RWPE1 (cell line): ENCODE measurements at regions not wholly inside any gene's neighbourhood (a gene's known extent, or its start where the extent isn't known, plus 50 kb on each side); places are given as distances from the start of the nearest gene placed in this dataset.
"Not testable (repeated sequence)": the region's sequence is repeated elsewhere in the genome, so short reads cannot be mapped to it uniquely, and the experiment has no call there.

Source experiments
- CTCF ChIA-PET: fragments of 350-600 bp; sonication (Branson Sonifier 250); formaldehyde crosslinking; extraction: SDS; loops from one replicate; lab custom pipeline; 2021; lab: Yijun Ruan, JAX
- POLR2A ChIA-PET: fragments of 400-600 bp; formaldehyde crosslinking; extraction: SDS; loops from one replicate; lab custom pipeline; 2020; ENCODE audit warnings: antibody characterized with exemption; ENCODE audit not compliant: low non-redundant PET; lab: Yijun Ruan, JAX
- DNase-seq: peaks from one replicate; pipeline ENCODE4 v3.0.0; 2012; ENCODE audit warnings: low spot score
- H3K27ac ChIP-seq: fragments of 450-650 bp; 2 replicates; pipeline ENCODE4 v1.5.1; 2017
- CTCF ChIP-seq: fragments of 450-650 bp; conservative IDR thresholded peaks from 2 replicates; pipeline ENCODE4 v1.5.1; 2017; ENCODE audit warnings: low read depth, mild to moderate bottlenecking

GRCh38 chr20:30281584-30282197 lies 975.8 kb upstream of the DEFB115 start:
- H3K27ac ChIP-seq = no peak overlapping the region
- CTCF ChIA-PET = no interaction called here
- no peak for DNase-seq
- TF ChIP-seq CTCF = no peak
- POLR2A ChIA-PET = no interaction called here

GRCh38 chr20:30283476-30284280 lies 973.8 kb upstream of the DEFB115 start:
- CTCF ChIA-PET, DNase-seq, H3K27ac ChIP-seq, POLR2A ChIA-PET: not testable (repeated sequence)

GRCh38 chr20:30284281-30284905 lies 973.1 kb upstream of the DEFB115 start:
- POLR2A ChIA-PET = no interaction called here
- no peak for DNase-seq
- no peak for TF ChIP-seq CTCF
- no peak overlapping the region for H3K27ac ChIP-seq
- CTCF ChIA-PET = no interaction called here

- no peak overlapping the region for H3K27ac ChIP-seq
- DNase-seq = no peak
- POLR2A ChIA-PET = no interaction called here
- TF ChIP-seq CTCF = no peak
- CTCF ChIA-PET = no interaction called here
Measured at GRCh38 chr20:30285677-30286076, 971.8 kb upstream of the DEFB115 start.

- no peak for DNase-seq
- no peak overlapping the region for H3K27ac ChIP-seq
- ChIA-PET POLR2A (no interaction called here), CTCF (no interaction called here)
- no peak for TF ChIP-seq CTCF
Measured at GRCh38 chr20:30286157-30286556, 971.3 kb upstream of the DEFB115 start.

GRCh38 chr20:30287459-30287858 lies 970.0 kb upstream of the DEFB115 start:
- POLR2A ChIA-PET, DNase-seq, H3K27ac ChIP-seq, CTCF ChIA-PET: not testable (repeated sequence)

- no peak for DNase-seq
- no peak for TF ChIP-seq CTCF
- ChIA-PET POLR2A (no interaction called here), CTCF (no interaction called here)
- no peak overlapping the region for H3K27ac ChIP-seq
Measured at GRCh38 chr20:30288346-30288745, 969.1 kb upstream of the DEFB115 start.

- DNase-seq, POLR2A ChIA-PET, H3K27ac ChIP-seq, CTCF ChIA-PET: not testable (repeated sequence)
Measured at GRCh38 chr20:30289049-30289448, 968.4 kb upstream of the DEFB115 start.

GRCh38 chr20:30289711-30290141 lies 967.7 kb upstream of the DEFB115 start:
- DNase-seq, POLR2A ChIA-PET, H3K27ac ChIP-seq: not testable (repeated sequence)
- CTCF ChIA-PET = interaction anchor here (0.8 kb wide), 1 partner anchor 30 kb away, joined by 4 read pairs; no protein-coding TSS in a partner anchor

- CTCF ChIA-PET = interaction anchor here (0.8 kb wide), 1 partner anchor 29 kb away, joined by 4 read pairs; no protein-coding TSS in a partner anchor
- DNase-seq, H3K27ac ChIP-seq, POLR2A ChIA-PET: not testable (repeated sequence)
Measured at GRCh38 chr20:30290361-30291063, 967.0 kb upstream of the DEFB115 start.

- CTCF ChIA-PET = not testable (repeated sequence)
Measured at GRCh38 chr20:30291064-30291379, 966.4 kb upstream of the DEFB115 start.

More at GRCh38 chr20:30291064-30291379, 966.4 kb upstream of the DEFB115 start:
- H3K27ac ChIP-seq, POLR2A ChIA-PET, DNase-seq: not testable (repeated sequence)
